ENCODE measurements at regions not wholly inside any gene's neighbourhood (a gene's known extent, or its start where the extent isn't known, plus 50 kb on each side); places are given as distances from the start of the nearest gene placed in this dataset.

DNA sequence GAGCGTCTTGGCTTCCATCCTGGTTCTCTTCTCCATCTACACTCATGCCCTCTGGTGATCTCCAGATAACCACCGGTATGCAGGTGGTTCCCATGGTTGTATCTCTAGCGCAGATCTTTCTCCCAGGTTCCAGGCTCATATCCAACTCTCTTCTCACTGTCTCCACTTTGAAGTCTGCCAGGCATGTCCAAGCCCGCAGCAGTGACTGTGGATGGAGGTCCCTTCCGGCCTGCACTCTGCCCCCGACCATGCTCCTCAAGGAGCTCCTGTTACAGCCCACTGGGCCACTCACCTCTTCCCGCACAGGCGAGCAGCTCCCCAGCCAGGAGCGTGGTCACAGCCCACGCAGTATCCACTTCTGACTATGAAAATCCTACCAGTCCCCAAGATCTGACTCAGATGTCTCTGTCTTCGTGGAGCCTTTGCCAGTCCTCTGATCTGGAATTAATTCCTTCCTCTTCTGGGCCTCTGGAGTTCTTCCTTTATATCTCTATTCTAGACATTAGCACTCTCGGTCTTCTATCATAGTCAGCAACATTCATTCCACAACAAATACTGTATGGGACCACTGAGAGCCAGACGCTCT is 100.2 kb downstream of the TEX26 start:
- no peak overlapping the region for H3K4me2 ChIP-seq (ENCODE audit: insufficient read depth, low read length)
- H3K9me3 ChIP-seq (ENCODE audit: insufficient read depth, low read length, severe bottlenecking): no peaks in the 10 kb centered on the region
- TF ChIP-seq, protein P1, sequence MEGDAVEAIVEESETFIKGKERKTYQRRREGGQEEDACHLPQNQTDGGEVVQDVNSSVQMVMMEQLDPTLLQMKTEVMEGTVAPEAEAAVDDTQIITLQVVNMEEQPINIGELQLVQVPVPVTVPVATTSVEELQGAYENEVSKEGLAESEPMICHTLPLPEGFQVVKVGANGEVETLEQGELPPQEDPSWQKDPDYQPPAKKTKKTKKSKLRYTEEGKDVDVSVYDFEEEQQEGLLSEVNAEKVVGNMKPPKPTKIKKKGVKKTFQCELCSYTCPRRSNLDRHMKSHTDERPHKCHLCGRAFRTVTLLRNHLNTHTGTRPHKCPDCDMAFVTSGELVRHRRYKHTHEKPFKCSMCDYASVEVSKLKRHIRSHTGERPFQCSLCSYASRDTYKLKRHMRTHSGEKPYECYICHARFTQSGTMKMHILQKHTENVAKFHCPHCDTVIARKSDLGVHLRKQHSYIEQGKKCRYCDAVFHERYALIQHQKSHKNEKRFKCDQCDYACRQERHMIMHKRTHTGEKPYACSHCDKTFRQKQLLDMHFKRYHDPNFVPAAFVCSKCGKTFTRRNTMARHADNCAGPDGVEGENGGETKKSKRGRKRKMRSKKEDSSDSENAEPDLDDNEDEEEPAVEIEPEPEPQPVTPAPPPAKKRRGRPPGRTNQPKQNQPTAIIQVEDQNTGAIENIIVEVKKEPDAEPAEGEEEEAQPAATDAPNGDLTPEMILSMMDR (IDR thresholded peaks at IDR 0.05; ENCODE audit: borderline replicate concordance, extremely low read depth, low read length, poor library complexity, severe bottlenecking): no peak
- no peak for TF ChIP-seq EZH2 (IDR thresholded peaks at IDR 0.05; ENCODE audit: borderline replicate concordance, low read depth, low read length, severe bottlenecking)
- H3K36me3 ChIP-seq (ENCODE audit: insufficient read depth, low read length): no peaks in the 10 kb centered on the region
- H3K27me3 ChIP-seq (ENCODE audit: insufficient read depth, low read length, poor library complexity): peaks cover 18% of the 10 kb centered on the region
- H3K79me2 ChIP-seq (ENCODE audit: insufficient read depth, low read length): no peaks in the 10 kb centered on the region
- no peak overlapping the region for H2AFZ ChIP-seq (ENCODE audit: low read depth, low read length)
- H3K4me3 ChIP-seq (ENCODE audit: low read depth in 1 of 2, low read length in 2 of 2): no peak overlapping the region
- no peak for ATAC-seq (ENCODE audit: insufficient read depth, low read depth)
- peaks cover 11% of the 10 kb centered on the region for H4K20me1 ChIP-seq (ENCODE audit: insufficient read depth, low read length)
- no peaks in the 10 kb centered on the region for H3K4me1 ChIP-seq (ENCODE audit: insufficient read depth, low read length)
- no peak overlapping the region for H3K9ac ChIP-seq (ENCODE audit: low read depth, low read length)
- no peak for DNase-seq
- H3K27ac ChIP-seq (ENCODE audit: low read length): no peak overlapping the region

DNA sequence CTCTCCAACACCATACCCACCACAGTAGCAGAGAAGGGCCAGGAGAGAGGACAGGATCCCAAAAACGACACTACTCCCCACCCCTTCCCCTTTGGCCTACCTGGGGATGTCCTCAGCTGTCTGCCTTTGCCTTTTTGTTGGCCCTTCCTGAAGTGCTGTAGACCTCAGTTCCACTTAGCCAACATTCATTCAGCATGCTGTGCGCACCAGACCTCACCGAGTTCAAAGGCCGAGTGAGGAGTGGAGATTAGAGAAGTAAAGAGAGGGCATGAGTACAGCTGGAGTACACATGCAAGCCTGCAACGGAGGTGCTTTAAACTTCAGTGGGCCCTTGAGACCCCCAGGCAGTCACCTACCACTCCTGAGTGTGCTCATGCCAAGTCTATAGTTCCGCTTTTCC is 99.0 kb downstream of the TEX26 start:
- H3K36me3 ChIP-seq (ENCODE audit: insufficient read depth, low read length): no peaks in the 10 kb centered on the region
- H4K20me1 ChIP-seq (ENCODE audit: insufficient read depth, low read length): peaks cover 6% of the 10 kb centered on the region; the same call in 1 of the 2 replicates
- TF ChIP-seq, protein P1 (IDR thresholded peaks at IDR 0.05; ENCODE audit: borderline replicate concordance, extremely low read depth, low read length, poor library complexity, severe bottlenecking): no peak
- TF ChIP-seq EZH2 (IDR thresholded peaks at IDR 0.05; ENCODE audit: borderline replicate concordance, low read depth, low read length, severe bottlenecking): no peak
- no peak overlapping the region for H3K27ac ChIP-seq (ENCODE audit: low read length)
- no peaks in the 10 kb centered on the region for H3K9me3 ChIP-seq (ENCODE audit: insufficient read depth, low read length, severe bottlenecking)
- ATAC-seq (ENCODE audit: insufficient read depth, low read depth) (no peak), DNase-seq (no peak)
- H3K9ac ChIP-seq (ENCODE audit: low read depth, low read length): no peak overlapping the region
- no peaks in the 10 kb centered on the region for H3K4me1 ChIP-seq (ENCODE audit: insufficient read depth, low read length)
- H2AFZ ChIP-seq (ENCODE audit: low read depth, low read length): no peak overlapping the region
- no peak overlapping the region for H3K4me2 ChIP-seq (ENCODE audit: insufficient read depth, low read length)
- peaks cover 18% of the 10 kb centered on the region for H3K27me3 ChIP-seq (ENCODE audit: insufficient read depth, low read length, poor library complexity)
- no peaks in the 10 kb centered on the region for H3K79me2 ChIP-seq (ENCODE audit: insufficient read depth, low read length)
- H3K4me3 ChIP-seq (ENCODE audit: low read depth in 1 of 2, low read length in 2 of 2): no peak overlapping the region

DNA sequence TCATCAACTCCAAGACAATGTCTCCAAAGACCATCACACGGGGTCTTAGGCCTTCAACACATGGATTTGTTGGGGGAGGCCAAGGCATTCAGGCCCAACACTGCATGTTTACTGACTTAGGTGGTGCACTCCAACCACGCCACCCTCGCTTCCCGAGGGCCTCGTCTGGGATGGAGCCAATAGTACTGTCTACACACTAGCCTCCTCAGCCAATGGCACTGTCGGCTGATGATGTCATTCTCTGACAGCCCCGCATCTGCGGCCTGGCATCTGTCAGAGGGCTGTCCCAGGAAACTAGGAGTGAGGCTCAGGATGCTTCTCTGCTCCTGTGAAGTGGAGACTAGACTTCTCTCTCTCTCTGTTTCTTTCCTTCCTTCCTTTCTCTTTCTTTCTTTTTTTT is 96.6 kb downstream of the TEX26 start:
- H3K9me3 ChIP-seq (ENCODE audit: insufficient read depth, low read length, severe bottlenecking): no peaks in the 10 kb centered on the region
- DNase-seq: no peak
- no peaks in the 10 kb centered on the region for H3K79me2 ChIP-seq (ENCODE audit: insufficient read depth, low read length)
- H3K4me2 ChIP-seq (ENCODE audit: insufficient read depth, low read length): no peak overlapping the region
- no peaks in the 10 kb centered on the region for H3K36me3 ChIP-seq (ENCODE audit: insufficient read depth, low read length)
- TF ChIP-seq, protein P1 (IDR thresholded peaks at IDR 0.05; ENCODE audit: borderline replicate concordance, extremely low read depth, low read length, poor library complexity, severe bottlenecking): no peak
- TF ChIP-seq EZH2 (IDR thresholded peaks at IDR 0.05; ENCODE audit: borderline replicate concordance, low read depth, low read length, severe bottlenecking): no peak
- no peak overlapping the region for H3K9ac ChIP-seq (ENCODE audit: low read depth, low read length)
- H3K4me1 ChIP-seq (ENCODE audit: insufficient read depth, low read length): no peaks in the 10 kb centered on the region
- H3K4me3 ChIP-seq (ENCODE audit: low read depth in 1 of 2, low read length in 2 of 2): no peak overlapping the region
- H2AFZ ChIP-seq (ENCODE audit: low read depth, low read length): no peak overlapping the region
- no peak overlapping the region for H3K27ac ChIP-seq (ENCODE audit: low read length)
- H4K20me1 ChIP-seq (ENCODE audit: insufficient read depth, low read length): peaks cover 6% of the 10 kb centered on the region; the same call in 1 of the 2 replicates
- H3K27me3 ChIP-seq (ENCODE audit: insufficient read depth, low read length, poor library complexity): peaks cover 17% of the 10 kb centered on the region
- peak; percentile 31; the same call in 1 of the 3 replicates for ATAC-seq (ENCODE audit: insufficient read depth, low read depth)
